ENCODE measurements at regions not wholly inside any gene's neighbourhood (a gene's known extent, or its start where the extent isn't known, plus 50 kb on each side); places are given as distances from the start of the nearest gene placed in this dataset.

GRCh38 chr12:127401536-127401935 is 865.4 kb upstream of the TMEM132C start:
- FAIRE-seq (no peak), DNase-seq (ENCODE audit: insufficient read length, low spot score) (no peak)
- no peak for TF ChIP-seq CTCF (IDR thresholded peaks at IDR 0.05; ENCODE audit: insufficient read depth, missing control alignments)

GRCh38 chr12:127411166-127411915 is 855.6 kb upstream of the TMEM132C start:
- TF ChIP-seq CTCF (IDR thresholded peaks at IDR 0.05; ENCODE audit: insufficient read depth, missing control alignments): no peak
- no peak for DNase-seq (ENCODE audit: insufficient read length, low spot score)
- FAIRE-seq: no peak

GRCh38 chr12:127411981-127412380 is 855.0 kb upstream of the TMEM132C start:
- FAIRE-seq (no peak), DNase-seq (ENCODE audit: insufficient read length, low spot score) (no peak)
- no peak for TF ChIP-seq CTCF (IDR thresholded peaks at IDR 0.05; ENCODE audit: insufficient read depth, missing control alignments)

- TF ChIP-seq CTCF (IDR thresholded peaks at IDR 0.05; ENCODE audit: insufficient read depth, missing control alignments): no peak
- no peak for DNase-seq (ENCODE audit: insufficient read length, low spot score)
- FAIRE-seq: no peak
These were observed 854.1 kb upstream of the TMEM132C start for GRCh38 chr12:127412866-127413265.

- no peak for TF ChIP-seq CTCF (IDR thresholded peaks at IDR 0.05; ENCODE audit: insufficient read depth, missing control alignments)
- no peak for FAIRE-seq
These were observed 852.8 kb upstream of the TMEM132C start for GRCh38 chr12:127414186-127414585.

GRCh38 chr12:127414636-127415035 is 852.3 kb upstream of the TMEM132C start:
- no peak for FAIRE-seq

More at GRCh38 chr12:127414186-127414585, 852.8 kb upstream of the TMEM132C start:
- DNase-seq (ENCODE audit: insufficient read length, low spot score): no peak

More at GRCh38 chr12:127414636-127415035, 852.3 kb upstream of the TMEM132C start:
- TF ChIP-seq CTCF (IDR thresholded peaks at IDR 0.05; ENCODE audit: insufficient read depth, missing control alignments): no peak
- no peak for DNase-seq (ENCODE audit: insufficient read length, low spot score)
